SU-DHL-6 (cell line): ENCODE measurements at regions not wholly inside any gene's neighbourhood (a gene's known extent, or its start where the extent isn't known, plus 50 kb on each side); places are given as distances from the start of the nearest gene placed in this dataset.
"Not testable (repeated sequence)": the region's sequence is repeated elsewhere in the genome, so short reads cannot be mapped to it uniquely, and the experiment has no call there.

Experiments used
- H2AFZ ChIP-seq: fragments of 200-600 bp; sonication (generic); 2 replicates; pipeline ENCODE4 v1.6.1; 2014; ENCODE audit warnings: low read depth, mild to moderate bottlenecking, moderate library complexity, mixed read lengths, antibody characterized with exemption, low read length; ENCODE audit not compliant: severe bottlenecking
- H3F3A ChIP-seq: fragments of 200-600 bp; shearing (Covaris generic); 2 replicates; pipeline ENCODE4 v1.6.0; 2016; ENCODE audit warnings: antibody characterized with exemption, mild to moderate bottlenecking; ENCODE audit not compliant: insufficient read depth
- H3K27ac ChIP-seq: fragments of 200-600 bp; sonication (generic); 2 replicates; pipeline ENCODE4 v1.5.1; 2016; ENCODE audit warnings: low read depth, mild to moderate bottlenecking, low read length, moderate library complexity, mixed read lengths
- H3K27me3 ChIP-seq: fragments of 200-600 bp; sonication (generic), shearing (Covaris generic); 2 replicates; pipeline ENCODE4 v1.6.0; 2014; ENCODE audit warnings: mild to moderate bottlenecking, low read length
- H3K36me3 ChIP-seq: fragments of 200-600 bp; sonication (generic); 2 replicates; pipeline ENCODE4 v1.6.1; 2014; ENCODE audit warnings: mild to moderate bottlenecking, low read length, mixed read lengths
- H3K4me2 ChIP-seq: fragments of 300-600, 200-600 bp; shearing (Covaris generic), sonication (generic); 2 replicates; pipeline ENCODE4 v1.6.0; 2014; ENCODE audit warnings: low read length, low read depth, mild to moderate bottlenecking; ENCODE audit not compliant: poor library complexity, severe bottlenecking
- H3K4me3 ChIP-seq: fragments of 200-600 bp; sonication (generic); 2 replicates; pipeline ENCODE4 v1.5.1; 2014; ENCODE audit warnings: antibody characterized with exemption, low read length, mild to moderate bottlenecking, mixed read lengths; ENCODE audit not compliant: insufficient read depth, poor library complexity, severe bottlenecking
- H3K79me2 ChIP-seq: fragments of 200-600 bp; sonication (generic); 2 replicates; pipeline ENCODE4 v1.6.1; 2014; ENCODE audit warnings: mild to moderate bottlenecking, low read length, moderate library complexity; ENCODE audit not compliant: insufficient read depth
- H3K9ac ChIP-seq: fragments of 200-600 bp; sonication (generic); 2 replicates; pipeline ENCODE4 v1.7.0; 2014; ENCODE audit warnings: mild to moderate bottlenecking, low read length
- H3K9me2 ChIP-seq: fragments of 200-600 bp; sonication (generic); replicated peaks from 2 replicates; pipeline ENCODE4 v1.6.1; 2014; ENCODE audit warnings: low read length; ENCODE audit not compliant: insufficient read depth
- H3K9me3 ChIP-seq: fragments of 200-600 bp; sonication (generic); 2 replicates; pipeline ENCODE4 v1.6.1; 2014; ENCODE audit warnings: low read length, mixed read lengths; ENCODE audit not compliant: insufficient read depth
- H4K20me1 ChIP-seq: fragments of 200-600 bp; sonication (generic); 2 replicates; pipeline ENCODE4 v1.6.1; 2014; ENCODE audit warnings: low read depth, mild to moderate bottlenecking, antibody characterized with exemption, low read length, moderate library complexity, mixed read lengths
- CTCF ChIP-seq: fragments of 200-600 bp; sonication (generic); IDR thresholded peaks from one replicate; pipeline ENCODE4 v1.5.1; 2017; ENCODE audit warnings: antibody characterized with exemption, mild to moderate bottlenecking, low read length, moderate library complexity; ENCODE audit not compliant: insufficient read depth, poor library complexity, severe bottlenecking
- EZH2phosphoT487 ChIP-seq: fragments of 200-600 bp; sonication (generic), shearing (Covaris generic); conservative IDR thresholded peaks from 2 replicates; pipeline ENCODE4 v1.6.1; 2018; ENCODE audit warnings: mild to moderate bottlenecking, antibody characterized with exemption, low read length, moderate library complexity, mixed read lengths

GRCh38 chr13:18725242-18725822 is 456.3 kb downstream of the TUBA3C start:
- H3K79me2 ChIP-seq, H3K36me3 ChIP-seq, H2AFZ ChIP-seq, H3K9ac ChIP-seq, H3K27me3 ChIP-seq, H3K9me2 ChIP-seq, H3K9me3 ChIP-seq, H3K4me2 ChIP-seq, H3F3A ChIP-seq, H4K20me1 ChIP-seq, H3K27ac ChIP-seq, H3K4me3 ChIP-seq: not testable (repeated sequence)

- Histone ChIP-seq H3K27ac (no peak overlapping the region), H3F3A (no peaks in the 10 kb centered on the region), H3K9me3 (no peaks in the 10 kb centered on the region)
Measured at GRCh38 chr13:18714889-18715288, 466.7 kb downstream of the TUBA3C start.

GRCh38 chr13:18710673-18711072 is 471.0 kb downstream of the TUBA3C start:
- not testable (repeated sequence) for H3K27me3 ChIP-seq, H3K27ac ChIP-seq, H3K4me2 ChIP-seq, H3K9ac ChIP-seq, H3K9me2 ChIP-seq, H3K36me3 ChIP-seq, H3K4me3 ChIP-seq, H3K79me2 ChIP-seq, H2AFZ ChIP-seq, H3K9me3 ChIP-seq, H3F3A ChIP-seq, H4K20me1 ChIP-seq

More at GRCh38 chr13:18714889-18715288, 466.7 kb downstream of the TUBA3C start:
- no peak overlapping the region for H3K4me3 ChIP-seq
- H3K9ac ChIP-seq: no peak overlapping the region
- no peaks in the 10 kb centered on the region for H3K27me3 ChIP-seq
- H3K79me2 ChIP-seq: no peaks in the 10 kb centered on the region
- TF ChIP-seq CTCF (no peak), EZH2phosphoT487 (no peak)
- no peak overlapping the region for H3K4me2 ChIP-seq
- no peaks in the 10 kb centered on the region for H4K20me1 ChIP-seq
- H3K9me2 ChIP-seq: no peaks in the 10 kb centered on the region
- H2AFZ ChIP-seq: no peak overlapping the region
- no peaks in the 10 kb centered on the region for H3K36me3 ChIP-seq

- not testable (repeated sequence) for H2AFZ ChIP-seq, H3K9ac ChIP-seq, H4K20me1 ChIP-seq, H3K9me2 ChIP-seq, H3K36me3 ChIP-seq, H3K79me2 ChIP-seq, H3K4me2 ChIP-seq, H3K27me3 ChIP-seq, H3F3A ChIP-seq, H3K9me3 ChIP-seq, H3K4me3 ChIP-seq, H3K27ac ChIP-seq
Measured at GRCh38 chr13:18706538-18706937, 475.1 kb downstream of the TUBA3C start.

GRCh38 chr13:18702464-18703247 is 479.0 kb downstream of the TUBA3C start:
- H3K36me3 ChIP-seq, H3K27ac ChIP-seq, H2AFZ ChIP-seq, H3K9ac ChIP-seq, H3F3A ChIP-seq, H3K9me3 ChIP-seq, H3K9me2 ChIP-seq, H3K4me2 ChIP-seq, H3K27me3 ChIP-seq, H4K20me1 ChIP-seq, H3K4me3 ChIP-seq, H3K79me2 ChIP-seq: not testable (repeated sequence)

GRCh38 chr13:18698332-18698731 is 483.3 kb downstream of the TUBA3C start:
- not testable (repeated sequence) for H3K27ac ChIP-seq, H3K27me3 ChIP-seq, H3K4me2 ChIP-seq, H4K20me1 ChIP-seq, H3K36me3 ChIP-seq, H3K79me2 ChIP-seq, H2AFZ ChIP-seq, H3F3A ChIP-seq, H3K9me2 ChIP-seq, H3K4me3 ChIP-seq, H3K9me3 ChIP-seq, H3K9ac ChIP-seq

- not testable (repeated sequence) for H3K36me3 ChIP-seq, H4K20me1 ChIP-seq, H3K79me2 ChIP-seq, H3K9me2 ChIP-seq, H3K27ac ChIP-seq, H3K4me3 ChIP-seq, H2AFZ ChIP-seq, H3K4me2 ChIP-seq, H3K9me3 ChIP-seq, H3K27me3 ChIP-seq, H3K9ac ChIP-seq, H3F3A ChIP-seq
Measured at GRCh38 chr13:18697851-18698250, 483.8 kb downstream of the TUBA3C start.
